HS-5 (cell line): ENCODE measurements at regions not wholly inside any gene's neighbourhood (a gene's known extent, or its start where the extent isn't known, plus 50 kb on each side); places are given as distances from the start of the nearest gene placed in this dataset.
A peak's percentile ranks its signal among the peaks of the same experiment; 100 is the strongest.
"Not testable (repeated sequence)": the region's sequence is repeated elsewhere in the genome, so short reads cannot be mapped to it uniquely, and the experiment has no call there.

ENCODE experiments used
- DNase-seq: peaks from one replicate; pipeline ENCODE4 v3.0.0-alpha.2; 2012; ENCODE audit warnings: low read depth

- no peak for DNase-seq
Measured at GRCh38 chr7:46934198-46934825, 647.6 kb downstream of the TNS3 start.

- DNase-seq: no peak
Measured at GRCh38 chr7:46933596-46933995, 648.3 kb downstream of the TNS3 start.

- peak; percentile 96 for DNase-seq
Measured at GRCh38 chr7:46932676-46933424, 649.1 kb downstream of the TNS3 start.

GRCh38 chr7:46932306-46932675 lies 649.6 kb downstream of the TNS3 start:
- no peak for DNase-seq

- DNase-seq: peak; percentile 93
Measured at GRCh38 chr7:46930366-46930765, 651.5 kb downstream of the TNS3 start.

GRCh38 chr7:46929359-46929758 lies 652.6 kb downstream of the TNS3 start:
- no peak for DNase-seq

- DNase-seq: no peak
Measured at GRCh38 chr7:46928719-46929118, 653.2 kb downstream of the TNS3 start.

- DNase-seq: no peak
Measured at GRCh38 chr7:46927131-46927810, 654.6 kb downstream of the TNS3 start.

GRCh38 chr7:46916581-46916980 lies 665.3 kb downstream of the TNS3 start:
- no peak for DNase-seq

- no peak for DNase-seq
Measured at GRCh38 chr7:46912692-46913091, 669.2 kb downstream of the TNS3 start.

GRCh38 chr7:46909601-46910051 lies 672.3 kb downstream of the TNS3 start:
- peak; percentile 87 for DNase-seq

- DNase-seq: peak; percentile 77
Measured at GRCh38 chr7:46908770-46909169, 673.1 kb downstream of the TNS3 start.

GRCh38 chr7:46904523-46904922 lies 677.4 kb downstream of the TNS3 start:
- not testable (repeated sequence) for DNase-seq

GRCh38 chr7:46902463-46902862 lies 679.4 kb downstream of the TNS3 start:
- DNase-seq: no peak

GRCh38 chr7:46900312-46901263 lies 681.3 kb downstream of the TNS3 start:
- DNase-seq: no peak

GRCh38 chr7:46897381-46897780 lies 684.5 kb downstream of the TNS3 start:
- no peak for DNase-seq

GRCh38 chr7:46886669-46887374 lies 695.1 kb downstream of the TNS3 start:
- DNase-seq: no peak

GRCh38 chr7:46885167-46885566 lies 696.7 kb downstream of the TNS3 start:
- no peak for DNase-seq

GRCh38 chr7:46881507-46882127 lies 700.3 kb downstream of the TNS3 start:
- DNase-seq: peak; percentile 40

- DNase-seq: no peak
Measured at GRCh38 chr7:46880508-46881196, 701.3 kb downstream of the TNS3 start.
